ENCODE measurements at regions not wholly inside any gene's neighbourhood (a gene's known extent, or its start where the extent isn't known, plus 50 kb on each side); places are given as distances from the start of the nearest gene placed in this dataset.

DNA sequence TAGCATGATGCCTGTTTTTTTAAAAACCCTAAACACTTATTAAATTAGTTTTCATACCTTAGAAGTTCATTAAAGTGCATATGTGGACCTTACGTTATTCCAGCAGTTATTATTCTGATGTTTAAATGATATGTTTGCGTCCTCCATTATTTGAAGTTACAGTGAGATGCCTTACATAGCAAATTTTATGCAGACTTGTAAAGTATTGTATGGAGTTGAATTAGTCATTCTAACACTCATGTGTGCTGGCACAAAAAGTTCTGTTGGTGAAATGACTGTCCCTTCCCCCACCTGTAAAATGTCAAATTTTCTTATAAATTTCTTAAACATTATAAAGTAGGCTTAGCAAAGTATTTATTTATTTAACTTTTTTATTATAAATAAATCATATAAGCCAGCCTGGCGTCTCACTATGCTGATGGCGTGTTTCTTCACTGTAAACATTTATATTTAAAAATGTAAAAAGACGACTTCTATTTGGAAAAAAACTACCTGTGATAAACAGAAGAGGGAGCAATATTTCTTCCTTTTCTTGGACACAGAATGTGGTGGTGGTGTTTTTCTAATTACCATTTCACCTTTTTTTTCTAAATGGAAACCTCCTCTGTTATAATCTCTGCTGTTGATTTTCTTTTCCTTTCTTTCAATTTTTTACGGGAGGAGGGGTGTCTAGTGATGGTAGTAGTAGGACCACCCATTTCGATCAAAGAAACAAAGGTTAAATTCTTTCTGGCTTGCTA is 155.4 kb downstream of the RFPL4B start:
- Histone ChIP-seq H3K27ac (no peak overlapping the region), H3K36me3 (no peaks in the 10 kb centered on the region), H3K9me3 (no peaks in the 10 kb centered on the region), H3K27me3 (no peaks in the 10 kb centered on the region), H3K4me3 (no peak overlapping the region), H3K4me1 (no peaks in the 10 kb centered on the region)
- TF ChIP-seq POLR2AphosphoS5 (IDR thresholded peaks at IDR 0.05) (no peak), POLR2A (IDR thresholded peaks at IDR 0.05) (no peak)
- TF ChIP-seq, protein P1, sequence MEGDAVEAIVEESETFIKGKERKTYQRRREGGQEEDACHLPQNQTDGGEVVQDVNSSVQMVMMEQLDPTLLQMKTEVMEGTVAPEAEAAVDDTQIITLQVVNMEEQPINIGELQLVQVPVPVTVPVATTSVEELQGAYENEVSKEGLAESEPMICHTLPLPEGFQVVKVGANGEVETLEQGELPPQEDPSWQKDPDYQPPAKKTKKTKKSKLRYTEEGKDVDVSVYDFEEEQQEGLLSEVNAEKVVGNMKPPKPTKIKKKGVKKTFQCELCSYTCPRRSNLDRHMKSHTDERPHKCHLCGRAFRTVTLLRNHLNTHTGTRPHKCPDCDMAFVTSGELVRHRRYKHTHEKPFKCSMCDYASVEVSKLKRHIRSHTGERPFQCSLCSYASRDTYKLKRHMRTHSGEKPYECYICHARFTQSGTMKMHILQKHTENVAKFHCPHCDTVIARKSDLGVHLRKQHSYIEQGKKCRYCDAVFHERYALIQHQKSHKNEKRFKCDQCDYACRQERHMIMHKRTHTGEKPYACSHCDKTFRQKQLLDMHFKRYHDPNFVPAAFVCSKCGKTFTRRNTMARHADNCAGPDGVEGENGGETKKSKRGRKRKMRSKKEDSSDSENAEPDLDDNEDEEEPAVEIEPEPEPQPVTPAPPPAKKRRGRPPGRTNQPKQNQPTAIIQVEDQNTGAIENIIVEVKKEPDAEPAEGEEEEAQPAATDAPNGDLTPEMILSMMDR (IDR thresholded peaks at IDR 0.05), result no peak
- intact Hi-C loops (cut with DNase I; ENCODE audit: low total_unique reads), result no loop called here
- DNase-seq (ENCODE audit: low spot score in 2 of 2), result no peak

DNA sequence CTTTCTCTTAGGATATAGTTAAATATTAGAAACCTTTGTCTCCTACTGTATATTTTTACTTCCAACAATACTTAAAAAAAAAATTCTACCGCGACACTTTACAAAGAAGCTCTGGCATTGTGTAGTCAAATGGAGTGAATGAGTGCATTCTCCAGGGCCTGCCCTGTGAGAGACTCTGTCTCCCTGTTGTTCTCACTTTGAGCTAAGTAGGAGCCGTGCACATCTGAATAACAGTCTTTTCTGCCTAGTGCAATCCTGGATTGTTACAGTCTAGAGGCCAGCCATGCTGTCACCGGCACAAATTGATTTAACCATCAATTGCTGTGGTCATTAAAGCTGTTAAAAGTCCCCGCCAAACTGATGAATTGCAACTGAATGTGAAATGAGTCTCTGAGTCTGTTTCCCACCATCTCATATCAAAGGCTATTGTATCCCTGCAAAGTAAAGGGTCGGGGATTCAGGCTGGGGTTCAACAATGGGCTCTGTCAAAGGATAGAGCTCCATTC is 156.0 kb downstream of the RFPL4B start:
- intact Hi-C loops (cut with DNase I; ENCODE audit: low total_unique reads), result no loop called here

DNA sequence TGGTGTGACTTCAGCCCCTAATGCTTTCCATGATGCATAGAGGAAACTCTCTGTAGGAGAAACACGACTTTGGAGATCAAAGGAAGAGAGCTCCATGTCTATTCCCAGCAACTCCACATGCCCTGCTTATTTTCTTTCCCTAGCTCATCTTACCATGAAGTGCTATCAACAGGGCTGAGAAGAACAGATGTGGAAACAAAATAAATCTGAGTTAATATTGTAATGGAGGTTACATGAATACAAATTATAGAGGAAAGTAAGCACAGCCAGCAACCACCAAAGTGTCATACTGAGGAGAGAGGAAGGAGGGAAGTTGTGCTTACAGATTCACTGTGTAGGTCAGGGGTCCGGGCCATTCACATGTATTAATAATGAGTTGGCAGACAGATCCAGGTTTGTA is 157.5 kb downstream of the RFPL4B start:
- intact Hi-C loops (cut with DNase I; ENCODE audit: low total_unique reads), result no loop called here
- no peaks in the 10 kb centered on the region for H3K36me3 ChIP-seq
- no peaks in the 10 kb centered on the region for H3K27me3 ChIP-seq
- TF ChIP-seq POLR2AphosphoS5 (IDR thresholded peaks at IDR 0.05), result no peak
- TF ChIP-seq, protein P1 (IDR thresholded peaks at IDR 0.05), result no peak
- no peak for TF ChIP-seq POLR2A (IDR thresholded peaks at IDR 0.05)
- no peak overlapping the region for H3K27ac ChIP-seq
- H3K4me3 ChIP-seq, result no peak overlapping the region
- no peak for DNase-seq (ENCODE audit: low spot score in 2 of 2)
- no peaks in the 10 kb centered on the region for H3K9me3 ChIP-seq
- no peaks in the 10 kb centered on the region for H3K4me1 ChIP-seq

More for the DNA sequence above, 156.0 kb downstream of the RFPL4B start:
- Histone ChIP-seq H3K9me3 (no peaks in the 10 kb centered on the region), H3K27ac (no peak overlapping the region), H3K4me1 (no peaks in the 10 kb centered on the region), H3K4me3 (no peak overlapping the region), H3K27me3 (no peaks in the 10 kb centered on the region), H3K36me3 (no peaks in the 10 kb centered on the region)
- DNase-seq (ENCODE audit: low spot score in 2 of 2), result no peak
- TF ChIP-seq, protein P1 (IDR thresholded peaks at IDR 0.05), result no peak
- TF ChIP-seq POLR2AphosphoS5 (IDR thresholded peaks at IDR 0.05) (no peak), POLR2A (IDR thresholded peaks at IDR 0.05) (no peak)

DNA sequence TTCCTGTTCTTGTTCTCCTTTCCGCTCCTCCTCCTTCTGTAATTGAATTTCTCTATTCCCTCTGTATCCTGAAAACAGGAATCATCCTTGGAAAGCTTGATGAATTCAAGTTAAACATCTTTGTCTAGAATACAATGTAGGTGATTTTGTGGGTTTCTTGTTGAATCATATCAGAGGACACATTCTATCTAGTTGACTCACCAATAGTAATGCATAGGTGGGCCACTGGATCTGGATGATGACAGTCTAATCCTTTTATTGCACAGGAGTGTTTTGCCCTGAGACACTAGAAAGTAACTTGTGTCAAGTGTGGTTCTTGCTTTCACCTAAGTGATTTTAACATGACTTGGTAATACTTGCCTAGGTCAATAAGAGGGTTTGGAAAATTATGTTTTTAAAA is 164.3 kb downstream of the RFPL4B start:
- Histone ChIP-seq H3K27me3 (no peaks in the 10 kb centered on the region), H3K4me3 (no peak overlapping the region), H3K9me3 (no peaks in the 10 kb centered on the region), H3K36me3 (no peaks in the 10 kb centered on the region), H3K4me1 (no peaks in the 10 kb centered on the region), H3K27ac (no peak overlapping the region)
- no peak for DNase-seq (ENCODE audit: low spot score in 2 of 2)
- intact Hi-C loops (cut with DNase I; ENCODE audit: low total_unique reads), result no loop called here
- TF ChIP-seq, protein P1 (IDR thresholded peaks at IDR 0.05), result no peak

DNA sequence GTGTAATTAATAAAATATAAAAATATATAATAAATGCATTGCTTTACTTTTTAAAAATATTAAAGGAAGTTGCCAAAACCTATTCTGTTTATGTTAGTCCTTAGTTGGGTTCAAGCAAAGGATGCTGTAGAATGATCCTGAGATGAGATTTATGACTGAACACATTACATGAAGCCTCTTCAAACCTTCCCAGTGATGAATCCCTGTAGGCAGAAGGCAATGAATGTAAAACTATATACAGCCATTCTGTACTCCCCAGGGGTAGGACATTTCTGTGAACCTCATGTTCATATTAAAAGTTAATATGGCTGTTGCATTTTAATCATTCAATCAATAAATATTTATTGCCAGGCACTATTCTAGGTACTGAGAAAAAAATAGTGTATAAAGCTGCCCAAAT is 166.0 kb downstream of the RFPL4B start:
- Histone ChIP-seq H3K27me3 (no peaks in the 10 kb centered on the region), H3K9me3 (no peaks in the 10 kb centered on the region), H3K4me3 (no peak overlapping the region), H3K36me3 (no peaks in the 10 kb centered on the region), H3K4me1 (no peaks in the 10 kb centered on the region), H3K27ac (no peak overlapping the region)
- no peak for DNase-seq (ENCODE audit: low spot score in 2 of 2)
- intact Hi-C loops (cut with DNase I; ENCODE audit: low total_unique reads), result no loop called here
- TF ChIP-seq, protein P1 (IDR thresholded peaks at IDR 0.05), result no peak
- TF ChIP-seq POLR2AphosphoS5 (IDR thresholded peaks at IDR 0.05) (no peak), POLR2A (IDR thresholded peaks at IDR 0.05) (no peak)
